MCF 10A (cell line): ENCODE measurements at regions not wholly inside any gene's neighbourhood (a gene's known extent, or its start where the extent isn't known, plus 50 kb on each side); places are given as distances from the start of the nearest gene placed in this dataset.

Experiments used
- BruUV-seq: library from RNA; stranded (reverse); fragments of 400-500 nt; replicated peaks from 2 replicates; lab custom pipeline; 2021; lab: Mats Ljungman, UMichigan
- CTCF ChIA-PET: fragments of 300-600 bp; sonication (Branson Sonifier 250); formaldehyde crosslinking; extraction: SDS; loops from one replicate; lab custom pipeline; 2021; ENCODE audit warnings: antibody characterized with exemption, inconsistent platforms; lab: Yijun Ruan, JAX
- POLR2A ChIA-PET: fragments of 300-600, 350-650 bp; sonication (Branson Sonifier 250); formaldehyde crosslinking; extraction: SDS; loops from one replicate; lab custom pipeline; 2020; ENCODE audit warnings: antibody characterized with exemption, inconsistent platforms; lab: Yijun Ruan, JAX
- DNase-seq: peaks from one replicate; pipeline ENCODE4 v3.0.0-alpha.2; 2018; ENCODE audit not compliant: unreplicated experiment
- H3K27ac Mint-ChIP-seq: one replicate; pipeline ENCODE4 v1.8.0; 2022; ENCODE audit warnings: mild to moderate bottlenecking, low read depth, mixed read lengths; ENCODE audit not compliant: unreplicated experiment
- H3K27me3 Mint-ChIP-seq: one replicate; pipeline ENCODE4 v1.8.0; 2022; ENCODE audit warnings: mixed read lengths; ENCODE audit not compliant: insufficient read depth, unreplicated experiment
- H3K36me3 Mint-ChIP-seq: one replicate; pipeline ENCODE4 v1.8.0; 2022; ENCODE audit warnings: mild to moderate bottlenecking, moderate library complexity, mixed read lengths; ENCODE audit not compliant: insufficient read depth, unreplicated experiment
- H3K4me1 Mint-ChIP-seq: one replicate; pipeline ENCODE4 v1.8.0; 2022; ENCODE audit warnings: mixed read lengths; ENCODE audit not compliant: insufficient read depth, unreplicated experiment
- H3K4me3 Mint-ChIP-seq: one replicate; pipeline ENCODE4 v1.8.0; 2022; ENCODE audit warnings: mild to moderate bottlenecking, moderate library complexity, mixed read lengths; ENCODE audit not compliant: unreplicated experiment
- H3K9me3 Mint-ChIP-seq: one replicate; pipeline ENCODE4 v1.8.0; 2022; ENCODE audit warnings: mixed read lengths; ENCODE audit not compliant: unreplicated experiment
- intact Hi-C: fragments of 100-400 bp; cut with micrococcal nuclease; formaldehyde crosslinking; loops from 2 replicates; pipeline ENCODE4 v1.14.1; 2022
- TF ChIP-seq, protein P1 (sequence below): fragments of 200-600 bp; IDR thresholded peaks from one replicate; pipeline ENCODE4 v1.8.0; 2022; ENCODE audit warnings: antibody characterized with exemption, mild to moderate bottlenecking; ENCODE audit not compliant: unreplicated experiment

DNA sequence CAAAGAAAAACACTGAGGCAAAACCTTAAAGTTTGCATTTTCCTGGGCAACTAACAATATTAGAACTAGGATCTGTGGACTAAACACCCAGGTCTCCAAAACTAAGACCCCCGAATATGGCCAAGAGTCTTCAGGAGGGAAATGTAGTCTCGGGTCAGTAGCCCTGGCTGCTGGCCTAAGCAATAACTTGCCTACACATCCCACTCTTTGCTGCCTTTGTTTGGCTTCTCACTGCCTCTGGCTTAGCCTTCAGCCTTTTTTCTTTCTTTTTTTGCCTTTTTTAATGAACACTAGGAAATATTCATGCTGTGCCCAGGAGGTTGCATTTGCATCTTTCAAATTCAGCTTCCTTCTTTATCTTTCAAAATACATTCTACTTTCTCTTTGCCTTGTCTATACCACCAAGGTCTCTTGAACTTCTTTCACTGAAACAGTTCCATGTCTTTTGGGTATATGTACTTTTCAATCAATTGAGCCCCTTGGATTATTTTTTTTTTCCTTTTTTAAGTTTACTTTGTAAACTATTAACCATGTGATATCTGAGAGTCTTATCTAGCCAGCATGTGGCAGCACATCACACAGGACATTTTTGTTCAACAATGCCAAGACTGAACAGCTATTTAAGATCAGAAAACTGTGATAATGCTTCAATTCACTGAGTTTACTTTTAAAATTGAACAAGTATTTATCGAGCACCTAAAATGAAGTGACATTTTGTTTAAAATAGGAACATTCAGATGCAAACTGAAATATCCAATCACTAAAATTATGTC lies 165.0 kb upstream of the TRPC6 start:
- no peak for DNase-seq
- no TSS peak for BruUV-seq
- H3K9me3 Mint-ChIP-seq, result no peaks in the 10 kb centered on the region
- H3K4me3 Mint-ChIP-seq, result no peak overlapping the region
- TF ChIP-seq, protein P1, sequence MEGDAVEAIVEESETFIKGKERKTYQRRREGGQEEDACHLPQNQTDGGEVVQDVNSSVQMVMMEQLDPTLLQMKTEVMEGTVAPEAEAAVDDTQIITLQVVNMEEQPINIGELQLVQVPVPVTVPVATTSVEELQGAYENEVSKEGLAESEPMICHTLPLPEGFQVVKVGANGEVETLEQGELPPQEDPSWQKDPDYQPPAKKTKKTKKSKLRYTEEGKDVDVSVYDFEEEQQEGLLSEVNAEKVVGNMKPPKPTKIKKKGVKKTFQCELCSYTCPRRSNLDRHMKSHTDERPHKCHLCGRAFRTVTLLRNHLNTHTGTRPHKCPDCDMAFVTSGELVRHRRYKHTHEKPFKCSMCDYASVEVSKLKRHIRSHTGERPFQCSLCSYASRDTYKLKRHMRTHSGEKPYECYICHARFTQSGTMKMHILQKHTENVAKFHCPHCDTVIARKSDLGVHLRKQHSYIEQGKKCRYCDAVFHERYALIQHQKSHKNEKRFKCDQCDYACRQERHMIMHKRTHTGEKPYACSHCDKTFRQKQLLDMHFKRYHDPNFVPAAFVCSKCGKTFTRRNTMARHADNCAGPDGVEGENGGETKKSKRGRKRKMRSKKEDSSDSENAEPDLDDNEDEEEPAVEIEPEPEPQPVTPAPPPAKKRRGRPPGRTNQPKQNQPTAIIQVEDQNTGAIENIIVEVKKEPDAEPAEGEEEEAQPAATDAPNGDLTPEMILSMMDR, result no peak
- peaks cover 13% of the 10 kb centered on the region for H3K4me1 Mint-ChIP-seq
- ChIA-PET POLR2A (interaction anchor here (1.9 to 2.9 kb wide), 2 partner anchors 12 to 21 kb away, joined by 5 to 11 read pairs; no protein-coding TSS in a partner anchor), CTCF (interaction anchor here (0.8 to 2.2 kb wide), 7 partner anchors 9 to 293 kb away, joined by 3 to 10 read pairs (median 5); no protein-coding TSS in a partner anchor)
- intact Hi-C loops, result no loop called here
- H3K27ac Mint-ChIP-seq, result peak overlapping the region; percentile 77
- H3K27me3 Mint-ChIP-seq, result no peaks in the 10 kb centered on the region
- H3K36me3 Mint-ChIP-seq, result no peaks in the 10 kb centered on the region

DNA sequence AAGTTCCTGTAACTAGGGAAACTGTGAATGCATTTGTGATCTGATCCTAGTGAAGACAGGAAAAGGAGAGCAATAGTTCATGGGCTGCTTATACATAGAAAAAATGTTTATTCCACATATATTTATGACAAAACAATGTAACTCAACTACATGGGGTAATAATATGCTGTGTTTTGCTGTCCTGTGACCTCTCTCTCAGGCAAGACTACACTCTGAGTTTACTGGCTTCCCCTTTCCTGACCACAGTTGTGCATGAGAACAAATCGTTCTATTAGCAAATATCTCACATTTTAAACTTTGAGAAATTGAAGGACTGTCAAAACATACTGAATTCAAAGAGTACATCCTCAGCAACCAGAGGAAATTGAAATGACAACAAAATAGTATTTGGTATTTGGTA lies 161.9 kb upstream of the TRPC6 start:
- no peaks in the 10 kb centered on the region for H3K9me3 Mint-ChIP-seq
- no peaks in the 10 kb centered on the region for H3K27me3 Mint-ChIP-seq
- H3K36me3 Mint-ChIP-seq, result no peaks in the 10 kb centered on the region
- BruUV-seq, result no TSS peak
- intact Hi-C loops, result no loop called here
- H3K4me3 Mint-ChIP-seq, result no peak overlapping the region
- no peak for DNase-seq
- H3K27ac Mint-ChIP-seq, result no peak overlapping the region
- TF ChIP-seq, protein P1, result no peak
- ChIA-PET CTCF (no interaction called here), POLR2A (interaction anchor here (0.9 kb wide), 1 partner anchor 8 kb away, joined by 4 read pairs; no protein-coding TSS in a partner anchor)
- H3K4me1 Mint-ChIP-seq, result peaks cover 23% of the 10 kb centered on the region

DNA sequence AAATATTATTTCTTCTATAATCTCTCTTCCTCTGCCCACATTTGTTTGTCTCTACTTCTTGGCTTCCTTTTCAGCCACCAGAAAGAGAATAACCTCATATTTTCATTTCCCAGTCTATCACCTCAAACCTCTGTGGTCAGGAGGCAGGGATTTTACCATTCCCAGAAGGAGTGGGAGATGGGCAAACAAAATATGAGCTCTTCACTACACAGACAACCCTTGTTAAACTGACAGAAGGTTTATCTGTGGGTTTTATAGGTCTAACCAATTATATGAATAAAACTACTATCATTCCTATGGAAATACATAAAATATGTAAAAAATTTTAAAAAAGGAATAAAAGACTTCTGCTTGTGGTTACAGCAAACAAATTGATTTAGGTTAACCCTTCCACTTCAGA lies 160.0 kb upstream of the TRPC6 start:
- no peak for DNase-seq
- no peaks in the 10 kb centered on the region for H3K27me3 Mint-ChIP-seq
- ChIA-PET CTCF (interaction anchor here (0.7 kb wide), 1 partner anchor 105 kb away, joined by 3 read pairs; no protein-coding TSS in a partner anchor), POLR2A (interaction anchor here (1.6 kb wide), 1 partner anchor 15 kb away, joined by 5 read pairs; no protein-coding TSS in a partner anchor)
- no peak overlapping the region for H3K27ac Mint-ChIP-seq
- TF ChIP-seq, protein P1, result no peak
- BruUV-seq, result no TSS peak
- H3K4me3 Mint-ChIP-seq, result no peak overlapping the region
- no peaks in the 10 kb centered on the region for H3K36me3 Mint-ChIP-seq
- peaks cover 8% of the 10 kb centered on the region for H3K9me3 Mint-ChIP-seq
- H3K4me1 Mint-ChIP-seq, result peaks cover 16% of the 10 kb centered on the region
- intact Hi-C loops, result no loop called here

DNA sequence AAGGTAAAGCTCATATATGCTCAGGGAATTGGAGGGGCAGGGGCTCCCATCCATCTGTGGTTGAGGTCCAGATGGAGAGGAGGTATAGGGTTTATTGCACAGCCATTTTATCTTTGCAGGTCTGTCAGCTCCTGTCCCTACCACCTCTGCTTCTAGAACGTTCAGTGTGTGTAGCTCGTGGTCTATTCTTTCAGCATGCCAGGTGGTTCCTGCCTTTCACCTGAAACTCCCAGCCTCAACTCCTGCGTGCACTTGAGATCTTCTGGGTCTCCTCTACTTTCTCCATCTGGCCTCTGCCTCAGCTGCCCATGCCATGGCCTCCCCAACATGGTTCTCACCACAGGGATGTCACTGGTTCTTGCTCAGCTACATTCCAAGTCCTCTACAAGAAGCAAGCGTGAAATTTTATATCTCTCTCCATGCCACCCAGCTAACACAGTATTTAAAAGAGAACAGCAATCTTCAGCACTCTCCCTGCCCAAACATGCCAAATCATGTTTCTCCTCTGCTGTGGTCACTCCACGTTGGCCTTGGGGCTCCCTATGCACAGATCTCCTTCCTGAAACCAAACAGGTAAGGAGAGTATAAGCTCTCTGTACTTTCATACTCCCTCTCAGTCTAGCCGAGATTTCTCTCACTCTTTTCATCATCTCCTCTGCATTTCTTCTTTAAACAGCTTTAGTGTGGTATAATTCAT lies 157.8 kb upstream of the TRPC6 start:
- no peak for DNase-seq
- peaks cover 8% of the 10 kb centered on the region for H3K9me3 Mint-ChIP-seq
- ChIA-PET POLR2A (interaction anchor here (0.8 to 1.4 kb wide), 3 partner anchors 18 to 514 kb away, joined by 3 to 6 read pairs (median 4); no protein-coding TSS in a partner anchor), CTCF (interaction anchor here (1.1 to 3.5 kb wide), 3 partner anchors 9 to 19 kb away, joined by 3 to 13 read pairs (median 5); no protein-coding TSS in a partner anchor)
- TF ChIP-seq, protein P1, result no peak
- no peaks in the 10 kb centered on the region for H3K27me3 Mint-ChIP-seq
- no TSS peak for BruUV-seq
- no peaks in the 10 kb centered on the region for H3K36me3 Mint-ChIP-seq
- H3K27ac Mint-ChIP-seq, result peak overlapping the region; percentile 61
- H3K4me1 Mint-ChIP-seq, result peaks cover 10% of the 10 kb centered on the region
- intact Hi-C loops, result no loop called here
- H3K4me3 Mint-ChIP-seq, result no peak overlapping the region
